Endothelial cell (in vitro differentiated cells): ENCODE measurements at regions not wholly inside any gene's neighbourhood (a gene's known extent, or its start where the extent isn't known, plus 50 kb on each side); places are given as distances from the start of the nearest gene placed in this dataset.
A peak's percentile ranks its signal among the peaks of the same experiment; 100 is the strongest.
"Not testable (repeated sequence)": the region's sequence is repeated elsewhere in the genome, so short reads cannot be mapped to it uniquely, and the experiment has no call there.

Source experiments
- DNase-seq: peaks from one replicate; pipeline ENCODE4 v3.0.0; 2021; ENCODE audit warnings: low spot score
- H3K27ac Mint-ChIP-seq: one replicate; pipeline ENCODE4 v1.8.0; 2021; ENCODE audit warnings: mixed read lengths, inconsistent platforms; ENCODE audit not compliant: unreplicated experiment
- H3K27me3 Mint-ChIP-seq: one replicate; pipeline ENCODE4 v1.8.0; 2021; ENCODE audit warnings: mild to moderate bottlenecking, moderate library complexity, mixed read lengths, inconsistent platforms; ENCODE audit not compliant: unreplicated experiment
- H3K36me3 Mint-ChIP-seq: one replicate; pipeline ENCODE4 v1.8.0; 2021; ENCODE audit warnings: mild to moderate bottlenecking, low read depth, mixed read lengths, inconsistent platforms; ENCODE audit not compliant: unreplicated experiment
- H3K4me1 Mint-ChIP-seq: one replicate; pipeline ENCODE4 v1.8.0; 2021; ENCODE audit warnings: mild to moderate bottlenecking, mixed read lengths, inconsistent platforms; ENCODE audit not compliant: unreplicated experiment
- H3K4me3 Mint-ChIP-seq: one replicate; pipeline ENCODE4 v1.8.0; 2021; ENCODE audit warnings: mild to moderate bottlenecking, mixed read lengths, inconsistent platforms; ENCODE audit not compliant: unreplicated experiment
- H3K9me3 Mint-ChIP-seq: one replicate; pipeline ENCODE4 v1.8.0; 2021; ENCODE audit warnings: mixed read lengths, inconsistent platforms; ENCODE audit not compliant: unreplicated experiment

DNA sequence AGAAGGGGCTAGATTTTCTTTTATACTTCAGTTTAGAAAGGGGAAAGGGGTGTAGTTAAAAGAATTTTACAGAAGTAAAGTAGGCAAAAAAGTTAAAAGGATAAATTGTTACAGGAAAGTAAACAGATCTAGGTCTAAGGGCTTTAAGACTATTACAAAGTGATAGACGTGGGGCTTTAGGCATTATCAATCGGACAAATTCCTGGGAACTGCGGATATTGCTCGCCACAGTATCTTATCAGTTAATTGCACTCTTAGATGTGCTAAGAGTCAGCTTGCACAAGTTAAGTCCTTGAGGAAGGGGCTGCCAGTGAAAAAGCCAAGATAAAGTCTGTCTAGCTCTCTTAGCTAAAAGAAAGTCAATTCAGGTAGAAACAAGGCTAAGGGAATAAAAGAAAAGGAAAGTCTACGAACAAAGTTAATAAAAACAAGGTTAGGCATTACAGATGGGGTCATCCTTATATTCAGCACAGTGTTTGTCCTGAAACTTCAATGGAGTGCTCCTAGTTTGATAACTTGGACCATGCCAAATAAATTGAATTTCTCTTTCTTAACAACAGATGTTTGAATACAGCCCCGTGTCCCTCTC, 125.4 kb downstream of the ART5 start:
- H3K36me3 Mint-ChIP-seq, H3K9me3 Mint-ChIP-seq, H3K4me1 Mint-ChIP-seq, H3K27me3 Mint-ChIP-seq, H3K4me3 Mint-ChIP-seq, H3K27ac Mint-ChIP-seq, DNase-seq: not testable (repeated sequence)

DNA sequence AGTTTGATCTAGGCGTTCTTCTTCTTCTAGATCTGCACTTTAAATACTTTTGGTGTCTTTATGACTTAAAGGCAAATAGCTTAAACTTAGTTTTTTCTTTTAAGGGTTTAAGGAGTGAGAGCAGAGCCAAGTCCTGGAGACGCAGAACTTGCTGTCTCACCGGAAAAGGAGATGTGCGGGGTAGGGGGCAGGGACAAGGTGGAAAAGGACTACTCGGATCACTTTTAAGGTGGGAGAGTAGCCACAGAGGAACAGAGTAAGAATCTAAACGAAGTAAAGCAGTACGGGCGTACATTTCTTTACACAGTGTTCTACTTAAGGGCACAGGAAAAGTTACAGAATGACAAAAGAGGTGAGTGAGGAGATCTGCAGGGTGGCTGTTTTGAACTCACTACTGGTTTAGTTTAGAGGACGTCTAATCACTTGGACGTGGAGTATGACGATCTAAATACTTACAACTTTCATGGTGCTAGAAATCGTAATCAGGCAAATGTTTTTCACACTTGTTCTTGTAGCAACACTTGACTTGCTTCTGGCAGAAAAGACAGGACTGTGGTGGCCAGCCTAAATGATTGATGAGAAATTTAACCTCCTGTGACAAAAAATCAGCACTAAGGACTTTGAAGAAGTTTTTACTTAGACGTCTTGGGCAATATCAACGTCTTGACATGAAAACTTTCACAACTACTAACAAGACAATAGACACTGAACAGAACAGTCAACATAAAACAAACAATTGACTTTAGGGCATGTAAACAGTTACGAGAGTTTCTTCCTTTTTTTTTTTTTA, 127.0 kb downstream of the ART5 start:
- peaks cover 13% of the 10 kb centered on the region for H3K4me1 Mint-ChIP-seq
- H3K4me3 Mint-ChIP-seq, H3K27ac Mint-ChIP-seq, H3K9me3 Mint-ChIP-seq, H3K27me3 Mint-ChIP-seq, DNase-seq, H3K36me3 Mint-ChIP-seq: not testable (repeated sequence)

DNA sequence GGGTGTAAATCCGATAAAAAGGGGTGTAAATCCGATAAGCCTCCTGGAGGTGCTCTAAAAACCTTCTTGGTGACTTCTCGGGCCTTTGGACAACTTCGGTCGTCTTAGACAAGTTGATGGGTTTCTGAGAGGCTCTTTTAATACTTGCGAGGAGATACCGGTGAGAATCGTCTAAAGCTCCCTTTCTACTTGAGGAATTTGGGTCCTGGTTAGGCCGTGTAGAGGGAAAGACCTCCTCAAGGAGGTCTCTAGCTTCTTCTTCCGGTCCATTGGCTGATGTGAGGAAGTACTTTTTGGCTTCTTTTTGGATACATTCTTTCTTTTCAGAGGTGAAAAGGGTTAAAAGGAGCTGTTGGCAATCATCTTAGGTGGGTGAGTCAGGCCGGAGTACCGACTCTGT, 128.5 kb downstream of the ART5 start:
- not testable (repeated sequence) for H3K36me3 Mint-ChIP-seq, H3K9me3 Mint-ChIP-seq, DNase-seq, H3K4me3 Mint-ChIP-seq, H3K27me3 Mint-ChIP-seq
- peak overlapping the region; percentile 61 for H3K27ac Mint-ChIP-seq
- peaks cover 13% of the 10 kb centered on the region for H3K4me1 Mint-ChIP-seq

DNA sequence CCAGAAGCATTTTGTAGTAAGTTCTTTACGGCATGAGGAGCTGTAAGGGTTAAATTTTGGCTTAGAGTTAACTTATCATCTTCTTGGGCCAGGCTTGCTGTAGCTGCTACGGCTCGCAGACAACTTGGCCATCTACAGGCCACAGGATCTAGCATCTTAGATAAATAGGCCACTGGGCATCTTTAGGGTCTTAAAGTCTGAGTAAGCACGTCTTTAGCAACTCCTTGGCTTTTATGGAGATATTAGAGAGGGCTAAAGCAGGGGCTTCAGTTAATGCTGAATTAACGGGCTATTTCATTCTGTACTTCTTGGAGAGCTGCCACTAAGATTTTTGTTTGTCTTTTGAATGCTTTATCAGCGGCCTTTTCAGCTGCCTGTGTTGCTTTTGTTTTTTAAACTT, 129.0 kb downstream of the ART5 start:
- not testable (repeated sequence) for H3K9me3 Mint-ChIP-seq, H3K4me3 Mint-ChIP-seq, DNase-seq, H3K27me3 Mint-ChIP-seq, H3K36me3 Mint-ChIP-seq
- H3K27ac Mint-ChIP-seq: peak overlapping the region; percentile 58
- peaks cover 13% of the 10 kb centered on the region for H3K4me1 Mint-ChIP-seq

DNA sequence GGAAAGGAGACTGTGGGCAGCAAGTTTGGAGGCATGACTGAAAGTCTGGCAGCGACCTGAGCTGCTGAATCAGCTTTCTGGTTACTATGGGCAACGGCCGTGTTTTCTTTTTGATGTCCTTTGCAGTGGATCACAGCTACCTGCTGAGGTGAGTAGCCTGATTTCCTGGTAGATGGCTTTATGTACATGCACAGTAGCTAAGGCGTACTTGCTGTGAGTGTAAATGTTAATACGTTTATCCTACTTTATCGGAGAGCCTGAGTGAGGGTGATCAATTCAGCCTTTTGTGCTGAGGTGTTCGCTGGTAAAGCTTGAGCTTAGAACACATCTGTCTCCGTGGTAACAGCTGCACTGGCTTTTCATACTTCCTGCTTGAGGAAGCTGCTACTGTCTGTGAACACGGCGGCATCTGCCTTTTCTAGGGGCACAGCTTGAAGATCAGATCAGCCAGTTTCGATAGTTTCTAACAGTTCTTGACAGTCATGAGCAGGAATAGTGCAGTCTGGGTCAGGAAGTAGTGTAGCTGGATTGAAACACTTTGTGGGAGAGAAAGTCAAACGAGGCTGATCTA, 129.6 kb downstream of the ART5 start:
- not testable (repeated sequence) for H3K4me3 Mint-ChIP-seq, H3K27me3 Mint-ChIP-seq, H3K36me3 Mint-ChIP-seq, H3K9me3 Mint-ChIP-seq
- DNase-seq: peak; percentile 6
- Mint-ChIP-seq H3K27ac (peak overlapping the region; percentile 58), H3K4me1 (peaks cover 13% of the 10 kb centered on the region)

DNA sequence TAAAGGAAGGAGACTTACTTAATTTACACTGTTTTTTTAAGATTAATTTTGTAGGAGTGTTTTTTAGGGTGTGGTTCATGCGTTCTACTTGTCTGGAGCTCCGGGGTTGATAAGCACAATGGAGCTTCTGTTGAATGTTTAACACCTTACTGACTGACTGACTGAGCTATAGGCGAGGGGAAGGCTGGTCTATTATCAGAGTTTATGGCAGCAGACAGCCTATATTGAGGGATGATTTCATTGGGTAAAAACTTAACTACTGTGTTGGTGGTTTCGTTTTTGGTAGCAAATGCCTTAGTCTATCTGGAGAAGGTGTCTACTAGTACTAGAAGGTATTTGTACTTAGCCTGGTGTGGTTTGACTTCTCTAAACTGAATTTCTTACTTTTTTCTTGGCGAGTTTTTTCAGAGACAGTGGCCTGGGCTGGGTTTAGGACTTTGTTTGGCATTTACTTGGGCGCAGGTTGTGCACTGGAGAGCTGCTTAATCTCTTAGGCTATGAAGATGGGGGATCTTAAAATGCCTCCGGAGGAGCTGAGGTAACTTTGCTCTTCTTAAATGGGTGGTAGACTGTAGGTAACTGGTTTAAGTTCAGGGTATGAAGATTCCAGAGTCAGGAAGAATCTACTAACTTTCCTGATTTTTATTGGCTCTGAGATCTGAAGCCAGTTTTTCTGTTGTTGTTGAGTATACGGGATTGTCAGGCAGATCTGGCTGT, 130.2 kb downstream of the ART5 start:
- H3K9me3 Mint-ChIP-seq, H3K27me3 Mint-ChIP-seq, H3K4me3 Mint-ChIP-seq, H3K36me3 Mint-ChIP-seq, DNase-seq: not testable (repeated sequence)
- Mint-ChIP-seq H3K4me1 (peaks cover 13% of the 10 kb centered on the region), H3K27ac (peak overlapping the region; percentile 58)

DNA sequence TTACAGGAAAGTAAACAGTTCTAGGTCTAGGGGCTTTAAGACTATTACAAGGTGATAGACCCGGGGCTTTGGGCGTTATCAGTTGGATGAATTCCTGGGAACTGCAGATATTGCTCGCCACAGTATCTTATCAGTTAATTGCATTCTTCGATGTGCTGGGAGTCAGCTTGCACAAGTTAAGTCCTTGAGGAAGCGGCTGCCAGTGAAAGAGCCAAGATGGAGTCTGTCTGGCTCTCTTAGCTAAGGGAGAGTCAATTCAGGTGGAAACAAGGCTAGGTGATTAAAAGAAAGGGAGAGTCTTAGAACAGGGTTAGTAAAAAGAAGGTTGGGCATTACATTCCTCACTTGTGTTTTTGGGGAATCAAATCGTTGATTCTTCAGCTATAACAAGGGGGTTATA, 130.6 kb upstream of the ZNF195 start:
- not testable (repeated sequence) for H3K27ac Mint-ChIP-seq, H3K27me3 Mint-ChIP-seq, H3K9me3 Mint-ChIP-seq, H3K4me3 Mint-ChIP-seq, DNase-seq, H3K36me3 Mint-ChIP-seq
- H3K4me1 Mint-ChIP-seq: peaks cover 10% of the 10 kb centered on the region

DNA sequence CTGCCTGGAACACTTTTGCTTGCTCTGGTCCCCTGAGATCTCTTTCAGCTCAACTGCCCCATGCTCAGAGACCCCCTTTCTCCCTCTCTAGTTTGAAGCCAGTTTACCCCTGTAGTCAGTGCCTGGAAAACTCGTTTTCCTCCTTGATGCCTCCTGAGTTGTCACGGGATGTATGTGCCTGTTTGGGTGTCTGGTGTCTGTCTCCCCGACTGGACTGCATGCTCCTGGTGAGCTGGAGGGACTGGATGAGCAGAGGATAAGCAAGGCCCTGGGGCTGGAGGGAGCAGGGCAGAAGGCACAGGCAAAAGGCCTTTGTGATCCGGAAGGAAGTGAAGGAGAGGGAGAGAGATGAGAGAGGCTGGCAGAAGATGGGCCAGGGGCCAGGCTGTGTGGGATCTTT, 120.3 kb upstream of the ZNF195 start:
- H3K4me3 Mint-ChIP-seq, H3K4me1 Mint-ChIP-seq, H3K27me3 Mint-ChIP-seq, H3K9me3 Mint-ChIP-seq, H3K27ac Mint-ChIP-seq, H3K36me3 Mint-ChIP-seq, DNase-seq: not testable (repeated sequence)

DNA sequence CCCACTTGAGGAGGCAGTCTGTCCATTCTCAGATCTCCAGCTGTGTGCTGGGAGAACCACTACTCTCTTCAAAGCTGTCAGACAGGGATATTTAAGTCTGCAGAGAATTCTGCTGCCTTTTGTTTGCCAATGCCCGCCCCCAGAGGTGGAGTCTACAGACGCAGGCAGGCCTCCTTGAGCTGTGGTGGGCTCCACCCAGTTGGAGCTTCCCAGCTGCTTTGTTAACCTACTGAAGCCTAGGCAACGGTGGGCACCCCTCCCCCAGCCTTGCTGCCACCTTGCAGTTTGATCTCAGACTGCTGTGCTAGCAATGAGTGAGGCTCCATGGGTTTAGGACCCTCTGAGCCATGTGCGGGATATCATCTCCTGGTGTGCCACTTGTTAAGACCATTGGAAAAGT, 119.4 kb upstream of the ZNF195 start:
- not testable (repeated sequence) for H3K27me3 Mint-ChIP-seq, DNase-seq, H3K4me3 Mint-ChIP-seq, H3K4me1 Mint-ChIP-seq, H3K9me3 Mint-ChIP-seq, H3K36me3 Mint-ChIP-seq, H3K27ac Mint-ChIP-seq

DNA sequence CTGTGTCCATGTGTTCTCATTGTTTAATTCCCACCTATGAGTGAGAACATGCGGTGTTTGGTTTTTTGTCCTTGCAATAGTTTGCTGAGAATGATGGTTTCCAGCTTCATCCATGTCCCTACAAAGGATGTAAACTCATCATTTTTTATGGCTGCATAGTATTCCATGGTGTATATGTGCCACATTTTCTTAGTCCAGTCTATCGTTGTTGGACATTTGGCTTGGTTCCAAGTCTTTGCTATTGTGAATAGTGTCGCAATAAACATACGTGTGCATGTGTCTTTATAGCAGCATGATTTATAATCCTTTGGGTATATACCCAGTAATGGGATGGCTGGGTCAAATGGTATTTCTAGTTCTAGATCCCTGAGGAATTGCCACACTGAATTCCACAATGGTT, 114.2 kb upstream of the ZNF195 start:
- H3K4me3 Mint-ChIP-seq, H3K27me3 Mint-ChIP-seq, H3K27ac Mint-ChIP-seq, H3K4me1 Mint-ChIP-seq, H3K36me3 Mint-ChIP-seq, H3K9me3 Mint-ChIP-seq, DNase-seq: not testable (repeated sequence)
